K562 (cell line): ENCODE measurements at regions not wholly inside any gene's neighbourhood (a gene's known extent, or its start where the extent isn't known, plus 50 kb on each side); places are given as distances from the start of the nearest gene placed in this dataset.

Experiments
- ATAC-seq: fragments of 200-7000 bp; cut with Tn5 transposase; 3 replicates; pipeline ENCODE4 v1.9.1; 2020; ENCODE audit warnings: moderate library complexity
- BruUV-seq: library from RNA; stranded (reverse); fragments of 400-500 nt; replicated peaks from 2 replicates; lab custom pipeline; 2021; lab: Mats Ljungman, UMichigan
- CTCF ChIA-PET: fragments of 300-600 bp; formaldehyde crosslinking; extraction: SDS; loops from one replicate; lab custom pipeline; 2021; ENCODE audit warnings: low intra/inter-chr PET ratio; lab: Yijun Ruan, JAX
- POLR2A ChIA-PET: fragments of 300-600, 350-650 bp; sonication (Branson Sonifier 250); formaldehyde crosslinking; extraction: SDS; loops from one replicate; lab custom pipeline; 2021; ENCODE audit warnings: antibody characterized with exemption, inconsistent platforms; lab: Yijun Ruan, JAX
- DNase-seq, 4 experiments: peaks; one replicate each; pipeline versions ENCODE4 v3.0.0 to v3.0.0-alpha.2; 2011 to 2018; ENCODE audit warnings: low spot score in 3 of 4, mixed read lengths in 3 of 4; ENCODE audit errors: extremely low read depth in 1 of 4
- FAIRE-seq: peaks from 2 replicates; lab custom pipeline; 2011; peaks lifted over from hg19 to GRCh38; lab: Jason Lieb, UNC
- H2AFZ ChIP-seq: 2 replicates; pipeline ENCODE4 v1.6.0; 2011; ENCODE audit warnings: low read depth, low read length, control low read depth, inconsistent platforms
- H3K27ac ChIP-seq: fragments of 200-600 bp; 3 replicates; pipeline ENCODE4 v1.8.0; 2011; ENCODE audit warnings: low read depth, mild to moderate bottlenecking, control low read depth, inconsistent platforms, low read length, moderate library complexity, mixed read lengths; ENCODE audit errors: extremely low read depth
- H3K27me3 ChIP-seq, 2 experiments: fragments of 300-600 bp in 1 of 2; 2 replicates in 1 of 2; 3 replicates in 1 of 2; pipeline versions ENCODE4 v1.6.0 to v1.8.0; 2011; ENCODE audit warnings: inconsistent platforms in 2 of 2, low read length in 2 of 2, mild to moderate bottlenecking in 1 of 2, mixed read lengths in 1 of 2, moderate library complexity in 1 of 2; ENCODE audit not compliant: control insufficient read depth in 2 of 2, insufficient read depth in 2 of 2
- H3K36me3 ChIP-seq: fragments of 300-600 bp; 3 replicates; pipeline ENCODE4 v1.8.0; 2011; ENCODE audit warnings: mild to moderate bottlenecking, low read length, inconsistent platforms; ENCODE audit not compliant: control insufficient read depth, insufficient read depth
- H3K4me1 ChIP-seq, 2 experiments: fragments of 200-600 bp in 1 of 2; replicated peaks in 1 of 2; 2 replicates in 1 of 2; 3 replicates in 1 of 2; pipeline versions ENCODE4 v1.5.1 to v1.8.0; 2011; ENCODE audit warnings: inconsistent platforms in 2 of 2, low read length in 2 of 2, mild to moderate bottlenecking in 1 of 2, mixed read lengths in 1 of 2, moderate library complexity in 1 of 2; ENCODE audit not compliant: control insufficient read depth in 2 of 2, insufficient read depth in 2 of 2
- H3K4me2 ChIP-seq: 2 replicates; pipeline ENCODE4 v1.6.1; 2011; ENCODE audit warnings: low read length, control low read depth, inconsistent platforms, mixed read lengths; ENCODE audit not compliant: insufficient read depth
- H3K4me3 ChIP-seq: fragments of 200-600 bp; sonication (generic), shearing (Covaris generic); 2 replicates; pipeline ENCODE4 v1.5.1; 2016; ENCODE audit warnings: control low read depth, inconsistent platforms
- H3K79me2 ChIP-seq: fragments of 200-600 bp; 3 replicates; pipeline ENCODE4 v1.8.0; 2011; ENCODE audit warnings: low read length, inconsistent platforms; ENCODE audit not compliant: control insufficient read depth, insufficient read depth
- H3K9ac ChIP-seq, 2 experiments: 2 replicates each; pipeline versions ENCODE4 v1.6.0 to v1.6.1; 2011; ENCODE audit warnings: low read depth in 2 of 2, low read length in 2 of 2, control low read depth in 1 of 2, inconsistent platforms in 1 of 2, mild to moderate bottlenecking in 1 of 2, mixed read lengths in 1 of 2; ENCODE audit not compliant: insufficient read depth in 1 of 2
- H3K9me1 ChIP-seq: one replicate; pipeline ENCODE4 v1.6.0; 2011; ENCODE audit warnings: inconsistent platforms, mild to moderate bottlenecking, low read length, moderate library complexity; ENCODE audit not compliant: control insufficient read depth, insufficient read depth
- H3K9me3 ChIP-seq: replicated peaks from 2 replicates; pipeline ENCODE4 v1.5.1; 2011; ENCODE audit warnings: low read depth, low read length, inconsistent platforms; ENCODE audit not compliant: control insufficient read depth, insufficient read depth
- H4K20me1 ChIP-seq: replicated peaks from 2 replicates; pipeline ENCODE4 v1.6.1; 2011; ENCODE audit warnings: low read length, inconsistent platforms, mixed read lengths; ENCODE audit not compliant: control insufficient read depth, insufficient read depth
- BRD4 ChIP-seq: fragments of 200-600 bp; sonication (generic); IDR thresholded peaks from 2 replicates; pipeline ENCODE4 v1.6.1; 2017; ENCODE audit warnings: inconsistent platforms
- CTCF ChIP-seq, 3 experiments: IDR thresholded peaks in 2 of 3; conservative IDR thresholded peaks in 1 of 3; 2 replicates each; pipeline ENCODE4 v1.5.1; 2011 to 2012; ENCODE audit warnings: low read length in 3 of 3, mild to moderate bottlenecking in 3 of 3, control low read depth in 2 of 3, improper control_type of control experiment in 1 of 3, inconsistent platforms in 1 of 3, low read depth in 1 of 3, mixed read lengths in 1 of 3, moderate library complexity in 1 of 3; ENCODE audit not compliant: insufficient read depth in 2 of 3
- ETS2 ChIP-seq: IDR thresholded peaks from 2 replicates; pipeline ENCODE4 v1.6.1; 2016; ENCODE audit warnings: borderline replicate concordance, missing genetic modification characterization, mild to moderate bottlenecking, moderate library complexity, missing compliant biosample characterization; ENCODE audit not compliant: poor library complexity, severe bottlenecking
- KLF6 ChIP-seq: fragments of 250-450 bp; sonication (Bioruptor Pico); IDR thresholded peaks from 2 replicates; pipeline ENCODE4 v1.4.0; 2020; ENCODE audit warnings: mild to moderate bottlenecking, moderate library complexity, borderline replicate concordance
- MCM5 ChIP-seq: fragments of 450-650 bp; IDR thresholded peaks from 2 replicates; pipeline ENCODE4 v1.6.1; 2016; ENCODE audit warnings: low read depth
- MCM7 ChIP-seq, 2 experiments: fragments of 450-650 bp; IDR thresholded peaks; 2 replicates each; pipeline ENCODE4 v1.6.1; 2016 to 2018
- NONO ChIP-seq, 2 experiments: fragments of 200-400 bp in 1 of 2; fragments of 450-650 bp in 1 of 2; formaldehyde crosslinking in 1 of 2; IDR thresholded peaks; 2 replicates each; pipeline ENCODE4 v1.6.1; 2017; ENCODE audit warnings: low read depth in 2 of 2, mild to moderate bottlenecking in 2 of 2, moderate library complexity in 2 of 2, low read length in 1 of 2
- PURB ChIP-seq: sonication (generic); formaldehyde crosslinking; IDR thresholded peaks from 2 replicates; pipeline ENCODE4 v1.9.0; 2021; ENCODE audit warnings: low read depth, mild to moderate bottlenecking, missing genetic modification reagents
- SLC30A9 ChIP-seq: fragments of 250-450 bp; sonication (Bioruptor Pico); IDR thresholded peaks from 2 replicates; pipeline ENCODE4 v1.8.0; 2022; ENCODE audit warnings: mild to moderate bottlenecking, moderate library complexity
- SP2 ChIP-seq: IDR thresholded peaks from 2 replicates; pipeline ENCODE4 v1.6.1; 2011; ENCODE audit warnings: mild to moderate bottlenecking, low read depth, low read length, moderate library complexity; ENCODE audit not compliant: poor library complexity, severe bottlenecking; ENCODE audit errors: extremely low read depth
- XRCC4 ChIP-seq: IDR thresholded peaks from one replicate; pipeline ENCODE4 v1.6.1; 2011; ENCODE audit not compliant: insufficient read depth, insufficient read length; ENCODE audit errors: extremely low read depth
- ZBTB43 ChIP-seq: sonication (generic); formaldehyde crosslinking; IDR thresholded peaks from 2 replicates; pipeline ENCODE4 v1.8.0; 2023; ENCODE audit warnings: mild to moderate bottlenecking, missing genetic modification reagents
- ZNF408 ChIP-seq: fragments of 250-450 bp; sonication (Bioruptor Pico); IDR thresholded peaks from 2 replicates; pipeline ENCODE4 v1.4.0; 2020; ENCODE audit warnings: low read depth, mild to moderate bottlenecking, moderate library complexity
- ZNF41 ChIP-seq: fragments of 250-450 bp; sonication (Bioruptor Pico); conservative IDR thresholded peaks from 2 replicates; pipeline ENCODE4 v1.4.0; 2020; ENCODE audit warnings: mild to moderate bottlenecking
- ZNF436 ChIP-seq: fragments of 250-450, 450-650 bp; sonication (Bioruptor Pico); formaldehyde crosslinking; IDR thresholded peaks from 2 replicates; pipeline ENCODE4 v1.7.0; 2020; ENCODE audit warnings: mild to moderate bottlenecking
- WGBS: fragments of 100-300 bp; shearing (Covaris generic); methylation state at CpG from one replicate; pipeline ENCODE4 v1.1.6; 2016; ENCODE audit warnings: low coverage, mixed read lengths; ENCODE audit not compliant: insufficient coverage; ENCODE audit errors: missing lambda C conversion rate; 5-methylcytosine and 5-hydroxymethylcytosine counted together
- in situ Hi-C: fragments of 300-500 bp; cut with MboI; formaldehyde crosslinking; loops from 4 replicates; pipeline ENCODE4 v1.15.0; 2018; ENCODE audit warnings: inconsistent platforms, mixed read lengths
- intact Hi-C: fragments of 100-400 bp; cut with micrococcal nuclease; formaldehyde crosslinking; loops from 2 replicates; pipeline ENCODE4 v1.14.2; 2022

GRCh38 chr9:7871977-7872730 is 72.6 kb upstream of the DMAC1 start:
- Histone ChIP-seq H3K27me3 (no peaks in the 10 kb centered on the region), H3K9me3 (no peaks in the 10 kb centered on the region), H3K9me1 (no peaks in the 10 kb centered on the region), H3K36me3 (no peaks in the 10 kb centered on the region), H3K9ac (no peak overlapping the region), H3K4me1 (no peaks in the 10 kb centered on the region), H3K4me2 (no peak overlapping the region), H3K79me2 (no peaks in the 10 kb centered on the region), H4K20me1 (no peaks in the 10 kb centered on the region), H2AFZ (no peak overlapping the region), H3K27ac (no peak overlapping the region), H3K4me3 (no peak overlapping the region)
- ChIA-PET POLR2A (no interaction called here), CTCF (no interaction called here)
- intact Hi-C loops, result no loop called here
- BruUV-seq, result no TSS peak
- no peak for DNase-seq
- in situ Hi-C loops, result no loop called here
- FAIRE-seq, result no peak
- ATAC-seq, result no peak
- no peak for TF ChIP-seq ZBTB43
- TF ChIP-seq XRCC4, result no peak
- no peak for TF ChIP-seq NONO (IDR thresholded peaks at IDR 0.05; ENCODE audit: low read depth in 2 of 2, low read length in 1 of 2)
- TF ChIP-seq ZNF41 (CRISPR knock-in tag), result no peak
- no peak for TF ChIP-seq ETS2 (tag)
- TF ChIP-seq PURB (CRISPR knock-in tag), result no peak
- TF ChIP-seq ZNF408 (CRISPR knock-in tag), result no peak
- TF ChIP-seq SLC30A9, result no peak
- TF ChIP-seq CTCF (IDR thresholded peaks at IDR 0.05 in 2 of 3, conservative IDR thresholded peaks at IDR 0.05 in 1 of 3; ENCODE audit: insufficient read depth in 2 of 3, low read depth in 1 of 3, low read length in 3 of 3), result no peak
- no peak for TF ChIP-seq MCM5
- no peak for TF ChIP-seq SP2
- no peak for TF ChIP-seq ZNF436 (CRISPR knock-in tag)
- no peak for TF ChIP-seq KLF6 (CRISPR knock-in tag)
- TF ChIP-seq BRD4, result no peak
- TF ChIP-seq MCM7 (IDR thresholded peaks at IDR 0.05), result no peak
- TF ChIP-seq, all 486 proteins: peak for 0
- WGBS, result 0% methylated on average over 2 of the region's 2 CpGs
